ENCODE measurements at regions not wholly inside any gene's neighbourhood (a gene's known extent, or its start where the extent isn't known, plus 50 kb on each side); places are given as distances from the start of the nearest gene placed in this dataset.

DNA sequence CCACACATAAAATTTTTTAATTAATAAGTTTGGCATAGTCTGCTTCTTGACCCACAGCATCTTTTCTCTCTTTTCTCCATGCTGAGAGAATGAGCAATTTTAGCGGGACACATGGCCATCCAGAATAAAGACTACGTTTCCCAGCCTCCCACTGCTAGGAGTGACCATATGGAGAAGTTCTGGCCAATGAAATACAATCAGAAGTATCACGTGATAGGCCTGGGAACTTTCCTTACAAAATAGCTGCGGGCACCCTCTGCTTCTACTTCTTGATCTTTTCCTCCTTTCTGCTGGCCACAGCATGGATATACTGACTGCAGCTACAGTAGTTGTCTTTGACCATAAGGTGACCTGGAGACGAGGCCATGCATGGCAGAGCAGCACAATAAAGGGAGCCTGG, 348.0 kb downstream of the BCOR start:
- no peak for TF ChIP-seq CREB1 (IDR thresholded peaks at IDR 0.05; ENCODE audit: low read depth)
- TF ChIP-seq EGR1 (IDR thresholded peaks at IDR 0.05), result no peak
- no peak for TF ChIP-seq TCF12 (IDR thresholded peaks at IDR 0.05; ENCODE audit: low read depth)
- no peak for TF ChIP-seq RAD21 (IDR thresholded peaks at IDR 0.05; ENCODE audit: low read depth)
- TF ChIP-seq, protein P1, sequence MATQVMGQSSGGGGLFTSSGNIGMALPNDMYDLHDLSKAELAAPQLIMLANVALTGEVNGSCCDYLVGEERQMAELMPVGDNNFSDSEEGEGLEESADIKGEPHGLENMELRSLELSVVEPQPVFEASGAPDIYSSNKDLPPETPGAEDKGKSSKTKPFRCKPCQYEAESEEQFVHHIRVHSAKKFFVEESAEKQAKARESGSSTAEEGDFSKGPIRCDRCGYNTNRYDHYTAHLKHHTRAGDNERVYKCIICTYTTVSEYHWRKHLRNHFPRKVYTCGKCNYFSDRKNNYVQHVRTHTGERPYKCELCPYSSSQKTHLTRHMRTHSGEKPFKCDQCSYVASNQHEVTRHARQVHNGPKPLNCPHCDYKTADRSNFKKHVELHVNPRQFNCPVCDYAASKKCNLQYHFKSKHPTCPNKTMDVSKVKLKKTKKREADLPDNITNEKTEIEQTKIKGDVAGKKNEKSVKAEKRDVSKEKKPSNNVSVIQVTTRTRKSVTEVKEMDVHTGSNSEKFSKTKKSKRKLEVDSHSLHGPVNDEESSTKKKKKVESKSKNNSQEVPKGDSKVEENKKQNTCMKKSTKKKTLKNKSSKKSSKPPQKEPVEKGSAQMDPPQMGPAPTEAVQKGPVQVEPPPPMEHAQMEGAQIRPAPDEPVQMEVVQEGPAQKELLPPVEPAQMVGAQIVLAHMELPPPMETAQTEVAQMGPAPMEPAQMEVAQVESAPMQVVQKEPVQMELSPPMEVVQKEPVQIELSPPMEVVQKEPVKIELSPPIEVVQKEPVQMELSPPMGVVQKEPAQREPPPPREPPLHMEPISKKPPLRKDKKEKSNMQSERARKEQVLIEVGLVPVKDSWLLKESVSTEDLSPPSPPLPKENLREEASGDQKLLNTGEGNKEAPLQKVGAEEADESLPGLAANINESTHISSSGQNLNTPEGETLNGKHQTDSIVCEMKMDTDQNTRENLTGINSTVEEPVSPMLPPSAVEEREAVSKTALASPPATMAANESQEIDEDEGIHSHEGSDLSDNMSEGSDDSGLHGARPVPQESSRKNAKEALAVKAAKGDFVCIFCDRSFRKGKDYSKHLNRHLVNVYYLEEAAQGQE (IDR thresholded peaks at IDR 0.05; ENCODE audit: low read depth), result no peak
- no peak for TF ChIP-seq CEBPB (IDR thresholded peaks at IDR 0.05)
- TF ChIP-seq, protein P2, sequence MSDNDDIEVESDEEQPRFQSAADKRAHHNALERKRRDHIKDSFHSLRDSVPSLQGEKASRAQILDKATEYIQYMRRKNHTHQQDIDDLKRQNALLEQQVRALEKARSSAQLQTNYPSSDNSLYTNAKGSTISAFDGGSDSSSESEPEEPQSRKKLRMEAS (IDR thresholded peaks at IDR 0.05), result no peak

All from Ishikawa (cell line).